GM12878 (cell line): ENCODE measurements at regions not wholly inside any gene's neighbourhood (a gene's known extent, or its start where the extent isn't known, plus 50 kb on each side); places are given as distances from the start of the nearest gene placed in this dataset.

Experiments
- ATAC-seq: fragments of 200-7000 bp; cut with Tn5 transposase; 3 replicates; pipeline ENCODE4 v1.9.1; 2020; ENCODE audit warnings: mild to moderate bottlenecking, moderate library complexity
- BruUV-seq: library from RNA; stranded (reverse); fragments of 400-500 nt; replicated peaks from 2 replicates; lab custom pipeline; 2021; lab: Mats Ljungman, UMichigan
- CTCF ChIA-PET: fragments of 300-600 bp; sonication (Branson Sonifier 250); formaldehyde crosslinking; extraction: SDS; loops from one replicate; lab custom pipeline; 2021; ENCODE audit warnings: inconsistent platforms; lab: Yijun Ruan, JAX
- POLR2A ChIA-PET: fragments of 350-600 bp; formaldehyde crosslinking; extraction: SDS; loops from one replicate; lab custom pipeline; 2021; ENCODE audit warnings: inconsistent platforms; lab: Charles Lee
- RAD21 ChIA-PET: fragments of 300-600 bp; sonication (Branson Sonifier 250); formaldehyde crosslinking; loops from one replicate; lab custom pipeline; 2023; ENCODE audit warnings: antibody characterized with exemption; ENCODE audit not compliant: unreplicated experiment; lab: Charles Lee
- SMC1A ChIA-PET: fragments of 300-600 bp; sonication (Branson Sonifier 250); formaldehyde crosslinking; loops from one replicate; lab custom pipeline; 2023; ENCODE audit not compliant: unreplicated experiment, uncharacterized antibody; lab: Charles Lee
- DNase-seq: peaks from one replicate; pipeline ENCODE4 v3.0.0-alpha.2; 2011; ENCODE audit warnings: low read depth, low spot score
- FAIRE-seq: peaks from 3 replicates; lab custom pipeline; 2011; peaks lifted over from hg19 to GRCh38; lab: Jason Lieb, UNC
- H2AFZ ChIP-seq: 2 replicates; pipeline ENCODE4 v1.6.0; 2011; ENCODE audit warnings: low read depth, low read length, control low read depth; ENCODE audit not compliant: control insufficient read depth
- H3K27ac ChIP-seq: 2 replicates; pipeline ENCODE4 v1.5.1; 2011; ENCODE audit warnings: control low read depth; ENCODE audit not compliant: control insufficient read depth, insufficient read depth
- H3K27me3 ChIP-seq, 2 experiments: replicated peaks in 1 of 2; 2 replicates each; pipeline versions ENCODE4 v1.6.0 to v1.6.1; 2011; ENCODE audit warnings: low read length in 1 of 2; ENCODE audit not compliant: control insufficient read depth in 2 of 2, insufficient read depth in 2 of 2
- H3K36me3 ChIP-seq, 2 experiments: 2 replicates each; pipeline ENCODE4 v1.5.1; 2011; ENCODE audit warnings: low read length in 1 of 2; ENCODE audit not compliant: control insufficient read depth in 2 of 2, insufficient read depth in 2 of 2
- H3K4me1 ChIP-seq: 2 replicates; pipeline ENCODE4 v1.6.1; 2011; ENCODE audit warnings: mild to moderate bottlenecking, low read length, moderate library complexity, mixed read lengths; ENCODE audit not compliant: control insufficient read depth, insufficient read depth
- H3K4me2 ChIP-seq: 2 replicates; pipeline ENCODE4 v1.6.0; 2011; ENCODE audit warnings: control low read depth; ENCODE audit not compliant: control insufficient read depth, insufficient read depth
- H3K4me3 ChIP-seq: fragments of 200-600 bp; sonication (generic); 2 replicates; pipeline ENCODE4 v1.5.1; 2016
- H3K79me2 ChIP-seq: 2 replicates; pipeline ENCODE4 v1.6.0; 2011; ENCODE audit warnings: low read length; ENCODE audit not compliant: control insufficient read depth, insufficient read depth
- H3K9ac ChIP-seq: 2 replicates; pipeline ENCODE4 v1.8.0; 2011; ENCODE audit warnings: low read length, control low read depth, mixed read lengths; ENCODE audit not compliant: control insufficient read depth, insufficient read depth
- H3K9me3 ChIP-seq: replicated peaks from 3 replicates; pipeline ENCODE4 v1.5.1; 2011; ENCODE audit warnings: mild to moderate bottlenecking, low read length; ENCODE audit not compliant: control insufficient read depth, insufficient read depth
- H4K20me1 ChIP-seq: 2 replicates; pipeline ENCODE4 v1.6.0; 2011; ENCODE audit not compliant: control insufficient read depth, insufficient read depth
- NR2C2 ChIP-seq: IDR thresholded peaks from 2 replicates; pipeline ENCODE4 v1.6.1; 2011; ENCODE audit warnings: borderline replicate concordance, low read depth; ENCODE audit not compliant: control insufficient read depth, insufficient read length
- ZBTB40 ChIP-seq: fragments of 450-650 bp; IDR thresholded peaks from 2 replicates; pipeline ENCODE4 v1.6.1; 2016; ENCODE audit warnings: mild to moderate bottlenecking, moderate library complexity, borderline replicate concordance
- WGBS: methylation state at CpG from one replicate; pipeline ENCODE4 v1.1.6; 2016; ENCODE audit warnings: low lambda C conversion rate; ENCODE audit not compliant: insufficient replicate concordance, insufficient coverage; ENCODE audit errors: missing lambda C conversion rate; 5-methylcytosine and 5-hydroxymethylcytosine counted together
- in situ Hi-C: fragments of 300-500 bp; cut with MboI; formaldehyde crosslinking; loops from 9 replicates; pipeline ENCODE4 v1.14.3; 2018; ENCODE audit warnings: mixed read lengths
- intact Hi-C: fragments of 100-400 bp; cut with micrococcal nuclease; formaldehyde crosslinking; loops from one replicate; pipeline ENCODE4 v1.14.2; 2022; ENCODE audit not compliant: unreplicated experiment

- ChIA-PET CTCF (no interaction called here), SMC1A (interaction anchor here (0.6 to 0.7 kb wide), 2 partner anchors 11 to 32 kb away, joined by 3 read pairs; no protein-coding TSS in a partner anchor)
- 35% methylated on average over 4 of the region's 4 CpGs for WGBS
Observed at GRCh38 chr6:44664716-44665115, 277.2 kb downstream of the CDC5L start.

More at GRCh38 chr6:44664716-44665115, 277.2 kb downstream of the CDC5L start:
- TF ChIP-seq NR2C2 (no peak), ZBTB40 (no peak)
- TF ChIP-seq, all 136 proteins: peak for 0
- BruUV-seq, result no TSS peak
- H3K27ac ChIP-seq, result no peak overlapping the region
- no peaks in the 10 kb centered on the region for H3K79me2 ChIP-seq
- ChIA-PET RAD21 (no interaction called here), POLR2A (no interaction called here)
- no peak for DNase-seq
- H4K20me1 ChIP-seq, result no peaks in the 10 kb centered on the region
- H2AFZ ChIP-seq, result no peak overlapping the region
- no peak overlapping the region for H3K4me3 ChIP-seq
- in situ Hi-C loops (no loop called here), intact Hi-C loops (loop anchor here (10.0 kb wide), 1 partner anchor 270 kb away; no protein-coding TSS in a partner anchor)
- no peak for ATAC-seq
- H3K9ac ChIP-seq, result no peak overlapping the region
- no peaks in the 10 kb centered on the region; the same call in 1 of the 2 replicates for H3K4me1 ChIP-seq
- H3K4me2 ChIP-seq, result no peak overlapping the region
- H3K36me3 ChIP-seq, result no peaks in the 10 kb centered on the region
- H3K9me3 ChIP-seq, result no peaks in the 10 kb centered on the region; the same call in 2 of the 3 replicates
- no peak for FAIRE-seq
- H3K27me3 ChIP-seq, result no peaks in the 10 kb centered on the region; a peak in 1 of 4 replicates
